H1 (cell line): ENCODE measurements at regions not wholly inside any gene's neighbourhood (a gene's known extent, or its start where the extent isn't known, plus 50 kb on each side); places are given as distances from the start of the nearest gene placed in this dataset.
A peak's percentile ranks its signal among the peaks of the same experiment; 100 is the strongest.

Experiments used
- CTCF ChIA-PET: fragments of 300-600 bp; sonication (Branson Sonifier 250); formaldehyde crosslinking; loops from one replicate; lab custom pipeline; 2021; ENCODE audit not compliant: partially characterized antibody; lab: Charles Lee
- POLR2A ChIA-PET: fragments of 300-600 bp; sonication (Branson Sonifier 250); formaldehyde crosslinking; loops from one replicate; lab custom pipeline; 2021; ENCODE audit warnings: inconsistent platforms; ENCODE audit not compliant: partially characterized antibody; lab: Charles Lee
- DNase-seq, 2 experiments: peaks; one replicate each; pipeline versions ENCODE4 v3.0.0 to v3.0.0-alpha.2; 2010 to 2022; ENCODE audit warnings: low spot score in 2 of 2, low read depth in 1 of 2, mixed read lengths in 1 of 2
- FAIRE-seq: peaks from 2 replicates; lab custom pipeline; 2011; peaks lifted over from hg19 to GRCh38; lab: Jason Lieb, UNC
- H2AFZ ChIP-seq: 2 replicates; pipeline ENCODE4 v1.8.1; 2012; ENCODE audit warnings: low read length, inconsistent platforms
- H2AK5ac ChIP-seq: 2 replicates; pipeline ENCODE4 v1.6.1; 2013; ENCODE audit warnings: low read depth, low read length
- H2BK120ac ChIP-seq: replicated peaks from 2 replicates; pipeline ENCODE3; 2013; ENCODE audit warnings: low read depth, low read length, inconsistent platforms
- H2BK12ac ChIP-seq: 2 replicates; pipeline ENCODE4 v1.6.1; 2013; ENCODE audit warnings: low read depth, low read length
- H2BK15ac ChIP-seq: 2 replicates; pipeline ENCODE4 v1.6.1; 2013; ENCODE audit warnings: low read length
- H2BK20ac ChIP-seq: 2 replicates; pipeline ENCODE4 v1.6.1; 2013; ENCODE audit warnings: low read length
- H2BK5ac ChIP-seq: 2 replicates; pipeline ENCODE4 v1.6.1; 2013; ENCODE audit warnings: low read depth, low read length
- H3K14ac ChIP-seq: 2 replicates; pipeline ENCODE4 v1.6.1; 2013; ENCODE audit warnings: inconsistent platforms; ENCODE audit not compliant: insufficient read length
- H3K18ac ChIP-seq: 2 replicates; pipeline ENCODE4 v1.6.1; 2013; ENCODE audit warnings: low read length; ENCODE audit errors: extremely low read depth
- H3K23ac ChIP-seq: 2 replicates; pipeline ENCODE4 v1.6.1; 2013; ENCODE audit warnings: inconsistent platforms; ENCODE audit not compliant: insufficient read length
- H3K23me2 ChIP-seq: 2 replicates; pipeline ENCODE4 v1.6.1; 2013; ENCODE audit warnings: low read depth, low read length
- H3K27ac ChIP-seq: 2 replicates; pipeline ENCODE4 v1.6.1; 2011; ENCODE audit warnings: low read depth, low read length, inconsistent platforms
- H3K27me3 ChIP-seq, 4 experiments: replicated peaks in 1 of 4; 1 replicate in 1 of 4; 2 replicates in 3 of 4; pipeline versions ENCODE4 v1.6.1 to v1.8.1; 2011 to 2013; ENCODE audit warnings: low read length in 3 of 4, mild to moderate bottlenecking in 3 of 4, inconsistent platforms in 2 of 4, mixed read lengths in 2 of 4, moderate library complexity in 1 of 4; ENCODE audit not compliant: control insufficient read depth in 3 of 4, insufficient read depth in 3 of 4; ENCODE audit errors: extremely low read depth in 1 of 4
- H3K36me3 ChIP-seq, 4 experiments: 2 replicates each; pipeline versions ENCODE4 v1.6.1 to v1.8.1; 2011 to 2013; ENCODE audit warnings: mild to moderate bottlenecking in 4 of 4, low read length in 3 of 4, moderate library complexity in 2 of 4, control low read depth in 1 of 4, inconsistent platforms in 1 of 4; ENCODE audit not compliant: insufficient read depth in 4 of 4, control insufficient read depth in 2 of 4
- H3K4ac ChIP-seq: replicated peaks from 2 replicates; pipeline ENCODE3; 2013; ENCODE audit warnings: low read length, low read depth, mixed read lengths, inconsistent platforms; ENCODE audit not compliant: insufficient read length
- H3K4me1 ChIP-seq, 4 experiments: replicated peaks in 1 of 4; 1 replicate in 1 of 4; 2 replicates in 3 of 4; pipeline versions ENCODE4 v1.6.1 to v1.8.1; 2011 to 2013; ENCODE audit warnings: low read length in 3 of 4, inconsistent platforms in 2 of 4, mixed read lengths in 1 of 4; ENCODE audit not compliant: insufficient read depth in 4 of 4, control insufficient read depth in 3 of 4
- H3K4me2 ChIP-seq, 2 experiments: 2 replicates each; pipeline versions ENCODE4 v1.6.1 to v1.8.1; 2011 to 2013; ENCODE audit warnings: low read depth in 2 of 2, low read length in 2 of 2, control low read depth in 1 of 2, inconsistent platforms in 1 of 2, mild to moderate bottlenecking in 1 of 2; ENCODE audit not compliant: insufficient read depth in 1 of 2
- H3K4me3 ChIP-seq, 4 experiments: fragments of 200-600, 300-600 bp in 1 of 4; sonication (generic), shearing (Covaris generic), sonication (Bioruptor Twin) in 1 of 4; 2 replicates each; pipeline versions ENCODE4 v1.5.1 to v1.8.1; 2011 to 2016; ENCODE audit warnings: low read length in 4 of 4, low read depth in 3 of 4, control low read depth in 2 of 4, inconsistent platforms in 2 of 4, mild to moderate bottlenecking in 2 of 4, mixed read lengths in 1 of 4, moderate library complexity in 1 of 4; ENCODE audit not compliant: insufficient read depth in 2 of 4; ENCODE audit errors: extremely low read depth in 1 of 4
- H3K56ac ChIP-seq: replicated peaks from 2 replicates; pipeline ENCODE3; 2013; ENCODE audit warnings: low read depth, mild to moderate bottlenecking, mixed read lengths, low read length, inconsistent platforms; ENCODE audit not compliant: insufficient read length
- H3K79me1 ChIP-seq: 2 replicates; pipeline ENCODE4 v1.6.1; 2013; ENCODE audit warnings: low read depth, low read length, control low read depth
- H3K79me2 ChIP-seq, 2 experiments: 2 replicates each; pipeline versions ENCODE4 v1.6.1 to v1.8.1; 2012 to 2013; ENCODE audit warnings: low read length in 2 of 2, mild to moderate bottlenecking in 2 of 2, inconsistent platforms in 1 of 2; ENCODE audit not compliant: insufficient read depth in 2 of 2, control insufficient read depth in 1 of 2
- H3K9ac ChIP-seq, 4 experiments: replicated peaks in 1 of 4; 1 replicate in 1 of 4; 2 replicates in 3 of 4; pipeline versions ENCODE4 v1.6.1 to v1.8.1; 2011 to 2013; ENCODE audit warnings: low read depth in 3 of 4, low read length in 3 of 4, control low read depth in 2 of 4, mild to moderate bottlenecking in 2 of 4, moderate library complexity in 2 of 4, inconsistent platforms in 1 of 4; ENCODE audit errors: extremely low read depth in 1 of 4
- H3K9me3 ChIP-seq, 2 experiments: 2 replicates each; pipeline versions ENCODE4 v1.6.1 to v1.8.1; 2012 to 2013; ENCODE audit warnings: mild to moderate bottlenecking in 2 of 2, moderate library complexity in 2 of 2, control low read depth in 1 of 2, inconsistent platforms in 1 of 2, low read depth in 1 of 2, low read length in 1 of 2, mixed read lengths in 1 of 2; ENCODE audit not compliant: insufficient read depth in 2 of 2
- H4K20me1 ChIP-seq, 2 experiments: replicated peaks in 1 of 2; 2 replicates each; pipeline versions ENCODE3 to v1.8.1; 2011 to 2013; ENCODE audit warnings: inconsistent platforms in 2 of 2, low read length in 2 of 2, mild to moderate bottlenecking in 1 of 2; ENCODE audit not compliant: insufficient read depth in 2 of 2, control insufficient read depth in 1 of 2
- H4K5ac ChIP-seq: 2 replicates; pipeline ENCODE4 v1.6.1; 2013; ENCODE audit warnings: low read length, low read depth, mixed read lengths, inconsistent platforms; ENCODE audit not compliant: insufficient read length
- H4K8ac ChIP-seq: 2 replicates; pipeline ENCODE4 v1.8.0; 2013; ENCODE audit warnings: mild to moderate bottlenecking, moderate library complexity, low read length, inconsistent platforms; ENCODE audit not compliant: insufficient read depth; ENCODE audit errors: extremely low read depth
- H4K91ac ChIP-seq: replicated peaks from 2 replicates; pipeline ENCODE3; 2013; ENCODE audit warnings: low read length, mixed read lengths, inconsistent platforms; ENCODE audit not compliant: insufficient read length
- CREB1 ChIP-seq: IDR thresholded peaks from 2 replicates; pipeline ENCODE4 v1.6.1; 2012; ENCODE audit warnings: inconsistent platforms
- MAFK ChIP-seq: IDR thresholded peaks from 2 replicates; pipeline ENCODE4 v1.6.1; 2012; ENCODE audit warnings: low read depth, mild to moderate bottlenecking, improper control_type of control experiment, low read length
- RAD21 ChIP-seq, 2 experiments: IDR thresholded peaks in 1 of 2; conservative IDR thresholded peaks in 1 of 2; 2 replicates each; pipeline ENCODE4 v1.6.1; 2011; ENCODE audit warnings: low read depth in 2 of 2, low read length in 2 of 2, improper control_type of control experiment in 1 of 2, inconsistent platforms in 1 of 2, mild to moderate bottlenecking in 1 of 2, moderate library complexity in 1 of 2
- TAF1 ChIP-seq: IDR thresholded peaks from 2 replicates; pipeline ENCODE4 v1.6.1; 2011; ENCODE audit warnings: mild to moderate bottlenecking, low read depth, low read length
- WGBS, 2 experiments: shearing (Covaris generic) in 1 of 2; methylation state at CpG; one replicate each; pipeline versions ENCODE4 v1.1.6 to v1.1.7; 2013 to 2015; ENCODE audit warnings: low lambda C conversion rate in 2 of 2, mixed read lengths in 2 of 2, inconsistent platforms in 1 of 2, low coverage in 1 of 2, missing lambda C conversion rate in 1 of 2; ENCODE audit not compliant: insufficient replicate concordance in 2 of 2, insufficient coverage in 1 of 2, insufficient read length in 1 of 2; ENCODE audit errors: extremely low coverage in 1 of 2, missing lambda C conversion rate in 1 of 2; 5-methylcytosine and 5-hydroxymethylcytosine counted together

DNA sequence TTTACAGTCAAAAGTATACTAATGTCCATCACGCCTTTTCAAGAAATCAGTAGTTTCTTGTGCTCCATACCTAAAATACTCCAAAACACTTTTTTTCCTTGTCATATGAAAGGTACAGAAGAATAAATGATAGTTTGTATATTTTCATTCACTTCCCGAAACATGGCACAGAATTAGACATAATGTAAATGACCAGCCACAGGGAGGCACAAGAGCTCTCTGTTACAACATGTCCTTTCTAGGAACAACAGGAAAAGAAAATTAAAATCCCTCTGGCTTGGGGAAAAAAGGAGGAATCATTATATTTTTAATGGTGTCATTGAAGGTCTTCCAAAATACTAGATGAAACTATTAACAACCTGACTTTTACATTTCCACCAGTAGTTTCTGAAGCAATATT lies 331.2 kb downstream of the ACTR3B start:
- Histone ChIP-seq H3K4me2 (no peak overlapping the region), H2AK5ac (no peak overlapping the region), H3K9ac (no peak overlapping the region), H2BK20ac (no peak overlapping the region), H2BK15ac (no peak overlapping the region), H3K27ac (no peak overlapping the region), H3K79me2 (no peaks in the 10 kb centered on the region), H3K4me3 (no peak overlapping the region), H2BK5ac (no peak overlapping the region)
- POLR2A ChIA-PET: no interaction called here
- no peak for TF ChIP-seq MAFK
- TF ChIP-seq RAD21 (IDR thresholded peaks at IDR 0.05 in 1 of 2, conservative IDR thresholded peaks at IDR 0.05 in 1 of 2; ENCODE audit: low read depth in 2 of 2, low read length in 2 of 2): peak; percentile 32 to 45
- no peak for TF ChIP-seq CREB1
- TF ChIP-seq TAF1: no peak
- TF ChIP-seq, all 59 proteins: peak for 1
- Histone ChIP-seq H3K23me2 (no peaks in the 10 kb centered on the region), H4K91ac (no peak overlapping the region), H4K8ac (no peak overlapping the region), H4K20me1 (no peaks in the 10 kb centered on the region), H3K27me3 (no peaks in the 10 kb centered on the region), H3K79me1 (no peaks in the 10 kb centered on the region), H3K14ac (no peak overlapping the region), H2AFZ (no peak overlapping the region), H3K36me3 (no peaks in the 10 kb centered on the region), H2BK12ac (no peak overlapping the region), H3K4me1 (peaks cover 0 to 3% (median 0%) of the 10 kb centered on the region in 4 experiments; a peak in 3 of 7 replicates), H3K9me3 (0 out of 4 replicates have a peak, but pooled peaks cover 0 to 6% of the 10 kb centered on the region in 2 experiments), H3K56ac (no peak overlapping the region), H3K23ac (no peak overlapping the region), H3K18ac (no peak overlapping the region), H4K5ac (no peak overlapping the region), H3K4ac (no peak overlapping the region), H2BK120ac (no peak overlapping the region)
- no peak for DNase-seq
- 82% methylated on average over 2 of the region's 2 CpGs; no CpG with 5 or more reads in 1 of the 2 experiments for WGBS, 2 experiments
- no peak for FAIRE-seq
- CTCF ChIA-PET: interaction anchor here (0.9 to 1.2 kb wide), 2 partner anchors 10 to 22 kb away, joined by 3 to 4 read pairs; no protein-coding TSS in a partner anchor
